DOHH2 (cell line): ENCODE measurements at regions not wholly inside any gene's neighbourhood (a gene's known extent, or its start where the extent isn't known, plus 50 kb on each side); places are given as distances from the start of the nearest gene placed in this dataset.
"Not testable (repeated sequence)": the region's sequence is repeated elsewhere in the genome, so short reads cannot be mapped to it uniquely, and the experiment has no call there.

Experiments used
- EZH2phosphoT487 ChIP-seq: fragments of 200-600 bp; sonication (generic); IDR thresholded peaks from 2 replicates; pipeline ENCODE4 v1.6.1; 2017; ENCODE audit warnings: borderline replicate concordance, mild to moderate bottlenecking, antibody characterized with exemption, low read length, moderate library complexity, mixed read lengths
- TF ChIP-seq, protein P1 (sequence below): fragments of 200-600 bp; sonication (generic); IDR thresholded peaks from one replicate; pipeline ENCODE4 v1.5.1; 2014; ENCODE audit warnings: antibody characterized with exemption, mild to moderate bottlenecking, low read depth, low read length; ENCODE audit not compliant: poor library complexity, severe bottlenecking

DNA sequence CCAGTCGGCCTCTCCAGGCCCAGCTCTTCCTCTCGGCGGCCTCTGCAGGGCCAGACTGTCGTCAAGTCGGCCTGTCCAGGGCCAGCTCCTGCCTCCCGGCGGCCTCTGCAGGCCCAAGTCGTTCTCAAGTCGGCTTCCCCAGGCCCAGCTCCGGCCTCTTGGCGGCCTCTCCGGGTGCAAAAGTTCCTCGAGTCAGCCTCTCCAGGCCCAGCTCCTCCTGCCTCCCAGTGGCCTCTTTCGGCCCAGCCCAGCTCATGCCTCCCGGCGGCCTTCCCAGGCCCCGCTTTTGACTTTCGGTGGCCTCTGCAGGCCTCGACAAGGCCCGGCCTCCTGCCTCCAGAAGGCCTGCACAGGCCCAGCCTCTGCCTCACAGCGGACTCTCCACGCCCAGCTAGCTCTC, 51.7 kb upstream of the METTL14 start:
- TF ChIP-seq, protein P1, sequence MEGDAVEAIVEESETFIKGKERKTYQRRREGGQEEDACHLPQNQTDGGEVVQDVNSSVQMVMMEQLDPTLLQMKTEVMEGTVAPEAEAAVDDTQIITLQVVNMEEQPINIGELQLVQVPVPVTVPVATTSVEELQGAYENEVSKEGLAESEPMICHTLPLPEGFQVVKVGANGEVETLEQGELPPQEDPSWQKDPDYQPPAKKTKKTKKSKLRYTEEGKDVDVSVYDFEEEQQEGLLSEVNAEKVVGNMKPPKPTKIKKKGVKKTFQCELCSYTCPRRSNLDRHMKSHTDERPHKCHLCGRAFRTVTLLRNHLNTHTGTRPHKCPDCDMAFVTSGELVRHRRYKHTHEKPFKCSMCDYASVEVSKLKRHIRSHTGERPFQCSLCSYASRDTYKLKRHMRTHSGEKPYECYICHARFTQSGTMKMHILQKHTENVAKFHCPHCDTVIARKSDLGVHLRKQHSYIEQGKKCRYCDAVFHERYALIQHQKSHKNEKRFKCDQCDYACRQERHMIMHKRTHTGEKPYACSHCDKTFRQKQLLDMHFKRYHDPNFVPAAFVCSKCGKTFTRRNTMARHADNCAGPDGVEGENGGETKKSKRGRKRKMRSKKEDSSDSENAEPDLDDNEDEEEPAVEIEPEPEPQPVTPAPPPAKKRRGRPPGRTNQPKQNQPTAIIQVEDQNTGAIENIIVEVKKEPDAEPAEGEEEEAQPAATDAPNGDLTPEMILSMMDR: not testable (repeated sequence)
- not testable (repeated sequence) for TF ChIP-seq EZH2phosphoT487
